ENCODE measurements at regions not wholly inside any gene's neighbourhood (a gene's known extent, or its start where the extent isn't known, plus 50 kb on each side); places are given as distances from the start of the nearest gene placed in this dataset.
"Not testable (repeated sequence)": the region's sequence is repeated elsewhere in the genome, so short reads cannot be mapped to it uniquely, and the experiment has no call there.

- intact Hi-C loops (cut with micrococcal nuclease) = no loop called here
- no peak for ATAC-seq
Observed at GRCh38 chr2:123563515-123563914, 461.6 kb upstream of the CNTNAP5 start.

GRCh38 chr2:123566291-123566946 is 458.7 kb upstream of the CNTNAP5 start:
- DNase-seq = no peak
- ATAC-seq = no peak
- intact Hi-C loops (cut with micrococcal nuclease) = no loop called here

More at GRCh38 chr2:123563515-123563914, 461.6 kb upstream of the CNTNAP5 start:
- DNase-seq = no peak

GRCh38 chr2:123578016-123578415 is 447.1 kb upstream of the CNTNAP5 start:
- intact Hi-C loops (cut with micrococcal nuclease) = no loop called here
- no peak for DNase-seq
- no peak for ATAC-seq

DNA sequence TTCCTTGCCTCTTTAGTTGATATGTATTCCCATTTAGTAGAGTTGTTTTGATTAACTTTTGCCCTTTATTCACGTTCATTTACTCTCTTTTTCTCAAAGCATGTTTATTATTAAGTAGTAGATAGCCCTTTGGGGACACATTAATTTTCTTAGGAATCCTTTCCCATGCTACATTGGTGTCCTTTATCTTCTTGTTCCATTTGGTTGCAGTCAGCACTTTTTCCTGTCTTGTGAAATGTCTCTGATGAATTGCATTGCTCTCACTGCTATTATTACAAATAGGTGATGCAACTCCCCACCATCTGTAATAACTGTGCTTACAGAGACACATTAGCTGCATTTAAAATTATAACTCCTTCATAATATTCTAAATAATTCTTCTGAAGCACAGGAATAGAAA is 428.5 kb upstream of the CNTNAP5 start:
- peak; percentile 68 for ATAC-seq
- intact Hi-C loops (cut with micrococcal nuclease) = no loop called here
- no peak for DNase-seq

DNA sequence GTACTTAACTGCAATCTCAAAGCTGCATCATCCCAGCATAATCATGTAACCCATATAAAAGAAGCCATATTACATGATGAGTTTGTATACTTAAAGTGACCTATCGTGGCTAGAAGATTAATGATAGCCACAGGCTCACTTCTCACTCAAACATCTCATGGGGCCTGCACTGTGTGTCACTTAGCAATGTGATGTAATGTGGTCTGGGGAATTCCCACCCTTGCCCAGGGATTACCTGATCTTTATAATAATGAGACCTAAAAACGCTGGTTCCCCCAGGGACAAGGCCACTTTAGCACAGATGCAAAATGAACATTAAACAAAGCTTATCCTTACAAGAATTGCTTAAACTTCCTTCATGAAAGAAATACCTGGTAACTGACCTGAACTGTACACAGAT is 427.1 kb upstream of the CNTNAP5 start:
- ATAC-seq (no peak), DNase-seq (no peak)
- intact Hi-C loops (cut with micrococcal nuclease) = no loop called here

DNA sequence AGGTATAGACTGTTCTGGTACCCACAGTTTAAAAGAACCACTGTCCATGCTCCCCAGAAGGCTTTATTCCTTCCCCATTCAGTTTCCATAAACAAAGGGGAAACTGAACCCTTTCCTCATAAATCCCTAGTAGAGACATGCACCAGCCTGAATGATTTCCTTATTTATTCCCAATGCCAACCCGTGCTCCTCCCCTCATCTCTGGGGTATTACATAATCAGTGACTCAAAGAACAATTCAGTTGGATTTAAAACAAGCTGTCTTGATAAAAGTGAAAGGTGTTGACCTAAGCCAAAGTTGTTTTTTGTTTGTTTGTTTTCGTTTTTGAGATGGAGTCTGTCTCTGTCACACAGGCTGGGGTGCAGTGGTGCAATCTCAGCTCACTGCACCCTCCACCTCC is 418.5 kb upstream of the CNTNAP5 start:
- ATAC-seq = no peak
- no peak for DNase-seq
- intact Hi-C loops (cut with micrococcal nuclease) = no loop called here

GRCh38 chr2:123609077-123609476 is 416.0 kb upstream of the CNTNAP5 start:
- ATAC-seq = no peak
- intact Hi-C loops (cut with micrococcal nuclease) = no loop called here
- no peak for DNase-seq

DNA sequence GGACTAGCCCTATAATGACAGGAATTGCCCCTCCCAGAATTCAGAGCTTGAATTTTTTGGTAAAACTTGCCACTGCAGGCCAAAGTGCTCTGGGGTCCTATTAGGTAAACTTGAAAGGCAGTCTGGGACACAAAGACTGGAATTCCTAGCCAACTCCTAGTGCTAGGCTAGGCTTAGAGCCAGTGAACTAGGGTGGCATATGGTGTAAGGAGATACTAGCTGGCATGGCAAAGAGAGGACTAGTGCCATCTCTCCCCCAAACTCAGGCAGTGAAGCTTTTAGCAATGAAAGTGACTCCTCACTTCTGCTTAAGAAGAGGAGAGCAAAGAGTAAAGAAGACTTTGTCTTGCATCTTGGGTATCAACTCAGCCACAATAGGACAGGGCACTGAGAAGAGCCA is 410.5 kb upstream of the CNTNAP5 start:
- DNase-seq (no peak), ATAC-seq (no peak)
- intact Hi-C loops (cut with micrococcal nuclease) = no loop called here

DNA sequence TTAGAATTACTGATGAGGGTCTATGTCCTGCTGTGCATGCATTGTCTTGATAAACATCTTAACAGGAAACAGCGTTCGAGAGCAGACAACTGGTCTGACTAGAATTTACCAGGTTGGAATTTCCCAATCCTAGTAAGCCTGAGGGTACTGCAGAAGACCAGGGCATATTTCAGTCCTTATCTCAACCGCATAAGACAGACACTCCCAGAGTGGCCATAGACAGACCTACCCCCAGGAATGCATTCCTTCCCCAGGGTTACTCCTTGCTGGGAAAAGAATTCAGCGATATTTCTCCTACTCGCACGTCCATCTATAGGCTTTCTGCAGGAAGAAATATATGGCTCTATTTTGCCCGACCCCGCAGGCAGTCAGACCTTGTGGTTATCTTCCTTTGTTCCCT is 406.4 kb upstream of the CNTNAP5 start:
- DNase-seq; intact Hi-C loops (cut with micrococcal nuclease); ATAC-seq: not testable (repeated sequence)

GRCh38 chr2:123624816-123625215 is 400.3 kb upstream of the CNTNAP5 start:
- intact Hi-C loops (cut with micrococcal nuclease) = no loop called here
- DNase-seq (no peak), ATAC-seq (no peak)

DNA sequence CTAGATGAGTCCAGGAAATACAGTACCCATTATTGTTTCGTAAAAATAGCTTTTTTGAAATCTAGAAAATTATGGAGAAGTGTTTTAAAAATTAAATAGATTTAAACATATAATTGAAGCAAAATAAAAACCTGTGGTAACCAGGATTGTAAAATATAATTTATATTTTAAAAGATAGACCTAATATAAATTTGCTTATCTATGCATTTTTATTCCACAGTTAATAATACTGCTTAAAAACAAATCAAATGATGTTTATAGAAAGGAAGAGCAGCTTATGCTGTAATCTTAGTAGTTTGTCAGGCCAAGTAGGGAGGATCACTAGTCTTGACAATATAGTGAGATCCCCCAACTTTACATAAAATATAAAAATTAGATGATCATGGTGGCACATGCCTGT is 388.9 kb upstream of the CNTNAP5 start:
- DNase-seq (no peak), ATAC-seq (no peak)
- intact Hi-C loops (cut with micrococcal nuclease) = no loop called here

- ATAC-seq (no peak), DNase-seq (no peak)
- intact Hi-C loops (cut with micrococcal nuclease) = no loop called here
Observed at GRCh38 chr2:123640685-123641335, 384.3 kb upstream of the CNTNAP5 start.

GRCh38 chr2:123644053-123644452 is 381.0 kb upstream of the CNTNAP5 start:
- DNase-seq (no peak), ATAC-seq (no peak)
- intact Hi-C loops (cut with micrococcal nuclease) = no loop called here

GRCh38 chr2:123648016-123648415 is 377.1 kb upstream of the CNTNAP5 start:
- no peak for ATAC-seq
- DNase-seq = no peak
- intact Hi-C loops (cut with micrococcal nuclease) = no loop called here

GRCh38 chr2:123648956-123649355 is 376.1 kb upstream of the CNTNAP5 start:
- DNase-seq = no peak
- ATAC-seq = no peak
- intact Hi-C loops (cut with micrococcal nuclease) = no loop called here

GRCh38 chr2:123651151-123651550 is 373.9 kb upstream of the CNTNAP5 start:
- intact Hi-C loops (cut with micrococcal nuclease) = no loop called here
- DNase-seq (no peak), ATAC-seq (no peak)

- DNase-seq (no peak), ATAC-seq (no peak)
- intact Hi-C loops (cut with micrococcal nuclease) = no loop called here
Observed at GRCh38 chr2:123652320-123652719, 372.8 kb upstream of the CNTNAP5 start.

- no peak for ATAC-seq
- no peak for DNase-seq
- intact Hi-C loops (cut with micrococcal nuclease) = no loop called here
Observed at GRCh38 chr2:123656590-123656989, 368.5 kb upstream of the CNTNAP5 start.

DNA sequence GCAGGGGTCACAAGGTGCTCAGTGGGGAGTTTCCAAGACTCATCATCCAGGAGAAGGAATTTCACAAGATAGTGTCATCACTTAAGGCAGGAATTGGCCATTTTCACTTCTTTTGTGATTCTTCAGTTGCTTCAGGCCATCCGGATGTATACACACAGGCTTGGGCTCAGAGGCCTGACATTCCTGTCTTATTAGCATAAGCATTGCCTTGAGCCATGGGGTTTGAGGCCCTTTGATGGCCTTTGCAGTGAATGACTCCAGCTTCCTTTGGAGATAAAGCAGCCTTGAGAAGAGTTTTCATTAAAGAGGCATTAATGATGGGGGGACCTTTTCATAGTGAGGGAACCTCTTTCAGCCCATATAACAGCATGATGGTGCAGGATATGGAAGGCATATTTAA is 366.0 kb upstream of the CNTNAP5 start:
- intact Hi-C loops (cut with micrococcal nuclease) = no loop called here
- ATAC-seq (no peak), DNase-seq (no peak)

DNA sequence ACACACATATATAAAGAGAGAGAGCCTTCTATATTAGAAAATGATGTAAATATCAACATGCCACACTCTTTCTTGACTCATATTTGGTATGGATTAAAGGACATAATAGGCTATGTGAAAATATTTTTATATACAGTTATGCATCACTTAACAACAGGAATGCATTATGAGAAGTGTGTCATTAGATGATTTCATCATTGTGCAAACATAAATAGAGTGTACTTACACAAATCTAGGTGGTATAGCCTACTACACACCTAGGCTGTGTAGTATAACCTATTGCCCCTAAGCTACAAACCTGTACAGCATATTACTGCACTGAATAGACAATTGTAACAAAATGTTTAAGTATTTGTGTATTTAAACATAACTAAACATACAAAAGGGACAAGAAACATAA is 354.8 kb upstream of the CNTNAP5 start:
- DNase-seq = no peak
- ATAC-seq = no peak
- intact Hi-C loops (cut with micrococcal nuclease) = no loop called here

DNA sequence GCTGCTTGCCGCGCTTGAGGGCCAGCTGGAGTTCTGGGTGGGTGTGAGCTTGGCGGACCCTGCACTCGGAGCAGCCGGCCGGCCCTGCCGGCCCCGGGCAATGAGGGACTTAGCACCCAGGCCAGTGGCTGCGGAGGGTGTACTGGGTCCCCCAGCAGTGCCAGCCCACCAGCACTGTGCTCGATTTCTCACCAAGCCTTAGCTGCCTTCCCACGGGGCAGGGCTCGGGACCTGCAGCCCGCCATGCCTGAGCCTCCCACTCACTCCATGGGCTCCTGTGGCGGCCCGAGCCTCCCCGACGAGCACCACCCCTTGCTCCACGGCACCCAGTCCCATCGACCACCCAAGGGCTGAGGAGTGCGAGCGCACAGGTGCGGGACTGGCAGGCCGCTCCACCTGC is 341.3 kb upstream of the CNTNAP5 start:
- intact Hi-C loops (cut with micrococcal nuclease); ATAC-seq; DNase-seq: not testable (repeated sequence)
